T-helper 1 cell treated with Interleukin-12 subunit alpha and Interleukin-12 subunit beta and Interleukin-4 antibody, amounts not matched to agents 30 ng/mL and 1 ng/mL, for 36 hours (primary cell): ENCODE measurements at regions not wholly inside any gene's neighbourhood (a gene's known extent, or its start where the extent isn't known, plus 50 kb on each side); places are given as distances from the start of the nearest gene placed in this dataset.
"Not testable (repeated sequence)": the region's sequence is repeated elsewhere in the genome, so short reads cannot be mapped to it uniquely, and the experiment has no call there.

Source experiments
- intact Hi-C: fragments of 100-400 bp; cut with micrococcal nuclease; formaldehyde crosslinking; loops from one replicate; pipeline ENCODE4 v1.15.1; 2024

- intact Hi-C loops, result no loop called here
These were observed 106.1 kb upstream of the STC2 start for GRCh38 chr5:173434270-173434669.

DNA sequence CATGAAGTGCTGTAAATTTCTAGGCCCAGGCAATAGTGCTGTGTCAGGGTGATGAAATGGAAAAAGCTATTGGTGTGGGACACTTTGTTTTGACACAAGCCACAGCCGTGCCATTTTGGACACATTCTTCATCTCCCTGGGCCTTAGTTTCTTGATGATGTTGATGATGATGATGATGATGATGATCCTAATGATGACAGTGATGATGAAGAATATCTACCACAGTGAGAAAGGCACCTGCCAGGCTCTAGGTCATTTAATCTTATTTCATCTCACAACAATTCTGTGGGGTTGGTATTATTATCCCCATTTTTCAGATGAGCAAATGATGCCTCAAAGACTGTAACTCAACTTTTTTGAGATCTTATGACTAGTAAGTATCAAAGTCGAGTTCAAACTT, 102.2 kb upstream of the STC2 start:
- intact Hi-C loops, result no loop called here

DNA sequence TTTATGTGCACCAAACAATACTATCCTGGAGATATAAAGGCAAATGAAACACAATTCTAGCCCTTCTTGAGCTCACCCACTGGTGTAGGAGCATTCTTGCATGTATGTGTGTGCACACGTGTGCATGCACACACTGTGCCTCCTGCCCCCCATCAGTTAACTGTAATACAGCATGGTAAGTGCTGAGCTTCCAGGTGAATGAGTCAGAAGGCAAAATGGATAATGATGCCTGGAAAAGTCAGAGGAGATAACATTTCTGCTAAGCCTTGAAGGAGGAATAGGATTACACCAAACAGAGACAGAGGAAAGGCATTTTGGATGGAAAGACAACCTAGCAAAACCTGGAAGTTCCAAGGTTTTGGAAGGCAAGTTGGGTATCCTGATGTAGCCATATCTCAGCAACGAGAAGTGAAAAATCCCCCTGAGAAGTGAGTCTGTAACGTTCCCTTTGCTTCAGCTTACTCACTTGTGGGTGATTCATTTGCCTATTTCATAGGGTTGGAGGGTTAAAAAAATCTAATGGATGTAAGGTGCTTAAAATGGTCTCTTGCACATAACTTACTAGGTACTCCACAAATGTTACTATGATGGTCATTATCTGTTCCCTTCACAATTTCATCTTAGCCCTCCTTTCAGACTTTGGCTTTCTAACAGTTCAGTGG, 101.4 kb upstream of the STC2 start:
- intact Hi-C loops, result no loop called here

DNA sequence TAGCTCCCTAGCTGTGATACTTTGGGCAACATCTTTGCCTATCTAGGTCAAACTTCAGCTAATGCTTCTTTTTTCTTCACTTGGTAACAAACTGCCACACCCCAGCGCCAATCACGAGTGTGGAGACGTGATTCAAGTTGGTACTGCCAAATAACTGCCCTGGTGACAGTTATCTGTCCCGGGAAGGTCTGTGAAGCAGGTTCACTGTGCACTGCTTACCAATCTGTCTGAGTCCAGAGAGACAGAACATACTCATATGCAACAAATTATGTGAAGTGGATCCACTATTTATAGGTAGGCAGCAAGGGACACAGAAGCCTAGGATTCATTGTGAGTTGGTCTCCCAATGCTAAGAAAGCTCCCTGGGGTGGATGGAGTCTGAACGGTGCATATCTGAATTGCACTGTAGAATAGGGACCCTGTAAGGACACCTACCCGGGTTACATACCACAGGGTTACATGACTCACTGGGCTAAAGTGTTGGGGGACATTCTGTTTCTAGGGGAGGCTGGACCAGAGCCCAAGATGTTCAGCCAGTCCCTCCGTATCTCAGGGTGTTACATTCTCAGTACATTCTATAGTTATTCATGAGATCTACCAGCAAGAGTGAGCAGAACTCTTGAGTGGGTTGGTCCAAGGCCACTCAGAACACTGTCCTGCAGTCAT, 95.4 kb upstream of the STC2 start:
- intact Hi-C loops, result no loop called here

DNA sequence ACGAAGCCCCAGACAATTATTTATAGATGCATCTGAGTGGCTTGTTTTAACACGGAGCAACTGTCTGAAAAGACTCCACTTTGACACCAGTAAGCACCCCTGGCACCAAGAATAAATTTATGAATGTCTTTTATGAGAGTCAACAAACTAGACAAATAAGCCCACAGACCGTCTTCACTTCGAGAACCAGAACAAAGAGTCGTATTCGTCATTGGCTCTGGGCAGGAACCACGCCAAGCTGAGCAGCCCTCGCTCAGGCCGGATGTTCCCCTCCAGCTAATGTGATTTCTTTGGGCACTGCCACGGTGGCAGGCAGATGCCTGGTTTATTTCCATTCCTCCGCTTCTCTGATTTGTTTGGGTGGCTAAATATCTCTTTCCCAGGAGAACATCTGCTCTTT, 91.9 kb upstream of the STC2 start:
- intact Hi-C loops, result no loop called here

DNA sequence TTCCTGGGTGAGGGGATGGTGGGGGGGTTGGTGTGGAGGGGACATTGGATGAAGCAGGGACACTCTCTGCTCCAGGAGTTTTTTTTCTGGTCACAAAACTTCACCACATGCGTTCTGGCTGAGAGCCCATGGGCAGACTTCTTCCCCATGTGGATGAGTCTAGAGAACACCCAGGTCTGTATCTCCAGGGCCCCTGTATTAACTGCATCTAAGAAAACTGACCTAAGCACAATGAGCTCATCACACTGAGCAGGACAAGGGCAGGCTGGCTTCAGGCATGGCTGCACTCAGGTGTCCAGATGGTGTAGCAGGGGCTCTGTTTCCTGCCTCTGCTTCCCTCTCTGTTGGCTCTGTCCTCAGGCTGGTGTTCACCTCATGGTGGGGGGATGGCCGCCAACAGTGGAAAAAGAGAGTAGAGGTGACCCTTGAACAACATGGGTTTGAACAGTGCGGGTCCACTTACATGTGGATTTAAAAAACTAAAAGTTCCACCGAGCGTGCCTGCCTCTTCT, 85.3 kb upstream of the STC2 start:
- intact Hi-C loops, result no loop called here

DNA sequence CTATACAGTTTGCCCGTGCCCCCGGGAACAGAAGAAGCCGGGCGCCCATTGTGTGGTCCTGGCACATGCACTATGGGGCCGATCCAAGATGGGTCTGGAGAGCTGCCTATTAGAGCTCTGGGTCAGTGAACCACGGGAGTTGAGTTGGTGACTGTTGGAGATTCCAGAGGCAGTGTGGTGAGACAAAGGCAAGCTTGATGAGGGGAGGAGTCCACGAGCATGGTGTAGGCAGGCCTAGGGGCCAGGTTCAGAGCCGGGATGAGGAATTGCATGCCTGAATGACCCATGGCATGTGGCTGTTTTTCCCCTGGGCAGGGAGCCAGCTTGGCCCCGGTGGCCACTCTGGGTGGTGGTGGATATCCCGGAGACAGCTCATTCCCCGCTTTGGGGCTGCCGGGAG, 84.4 kb upstream of the STC2 start:
- intact Hi-C loops, result no loop called here

DNA sequence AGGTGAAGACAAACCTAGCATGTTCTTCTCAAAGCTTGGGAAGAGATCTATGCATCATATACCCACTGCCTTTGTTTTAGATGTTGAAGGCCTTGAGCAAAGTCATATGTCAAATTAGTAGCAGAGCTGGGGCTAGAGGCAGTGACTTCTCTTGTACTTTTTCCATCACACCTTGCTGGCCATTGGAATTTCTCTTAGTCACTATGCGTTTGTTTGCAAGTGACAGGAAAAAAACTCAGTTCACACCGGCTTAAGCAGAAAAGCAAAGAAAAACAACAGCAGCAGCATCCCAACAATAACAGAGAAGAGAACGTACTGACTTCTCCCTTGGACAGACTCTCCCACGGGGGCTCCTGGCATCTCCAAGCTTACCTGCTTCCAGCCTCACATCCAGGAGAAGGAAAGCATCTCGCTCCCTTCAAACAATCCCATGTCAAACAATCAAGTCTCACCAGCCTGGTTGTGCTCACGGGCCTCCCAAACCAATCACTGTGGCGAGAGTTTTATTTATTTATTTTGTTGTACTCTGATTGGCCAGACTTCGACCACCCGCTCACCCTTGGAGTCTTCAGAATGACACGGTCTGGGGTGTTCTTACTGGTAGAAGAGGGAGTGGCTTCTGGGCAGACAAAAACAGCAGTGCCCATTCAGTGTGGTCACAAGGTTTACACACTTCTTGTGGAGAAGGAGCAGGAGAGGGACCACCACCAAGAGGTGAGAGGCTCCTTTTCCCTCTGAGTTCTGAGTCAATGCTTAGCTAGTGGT, 83.8 kb upstream of the STC2 start:
- intact Hi-C loops, result no loop called here

GRCh38 chr5:173410459-173411233, 82.4 kb upstream of the STC2 start:
- intact Hi-C loops, result no loop called here

- intact Hi-C loops, result no loop called here
These were observed 80.7 kb upstream of the STC2 start for GRCh38 chr5:173408946-173409345.

DNA sequence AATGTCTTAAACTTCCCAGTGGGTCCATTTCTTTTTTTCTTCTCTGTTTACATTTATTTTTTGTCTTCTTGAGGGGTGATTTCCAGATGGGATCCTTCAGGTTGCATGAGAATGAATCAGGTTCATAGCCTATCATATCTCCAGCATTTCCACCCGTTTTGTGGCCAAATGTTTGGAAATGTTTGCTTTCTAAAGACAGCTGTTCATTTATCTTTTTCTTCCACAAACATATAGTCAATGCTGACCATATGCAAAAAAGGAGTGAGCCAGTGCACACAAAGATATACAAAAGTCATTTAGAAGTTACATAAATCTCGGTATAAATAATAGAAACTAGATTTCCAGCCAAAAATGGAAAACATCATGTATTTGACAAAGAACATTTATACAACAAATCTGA, 71.6 kb upstream of the STC2 start:
- intact Hi-C loops, result no loop called here

DNA sequence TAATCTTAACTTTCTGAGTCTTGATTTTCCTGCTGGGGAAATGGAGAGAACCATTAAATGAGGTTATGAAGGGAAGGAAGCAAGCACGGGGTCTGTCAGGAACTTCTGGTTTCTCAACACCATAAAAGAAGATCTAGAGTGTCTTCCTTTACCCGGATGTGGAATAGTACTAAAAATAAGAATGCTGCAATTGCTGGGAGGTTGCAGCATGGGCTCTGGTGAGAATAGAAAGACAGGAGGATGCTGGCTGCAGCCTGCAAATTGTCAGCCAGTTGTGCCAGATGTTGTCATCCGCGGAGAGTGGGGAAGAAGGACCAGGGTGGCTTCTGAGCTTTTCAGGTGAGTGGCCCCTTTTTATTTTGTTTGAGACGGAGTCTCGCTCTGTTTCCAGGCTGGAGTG, 69.3 kb upstream of the STC2 start:
- intact Hi-C loops, result no loop called here

DNA sequence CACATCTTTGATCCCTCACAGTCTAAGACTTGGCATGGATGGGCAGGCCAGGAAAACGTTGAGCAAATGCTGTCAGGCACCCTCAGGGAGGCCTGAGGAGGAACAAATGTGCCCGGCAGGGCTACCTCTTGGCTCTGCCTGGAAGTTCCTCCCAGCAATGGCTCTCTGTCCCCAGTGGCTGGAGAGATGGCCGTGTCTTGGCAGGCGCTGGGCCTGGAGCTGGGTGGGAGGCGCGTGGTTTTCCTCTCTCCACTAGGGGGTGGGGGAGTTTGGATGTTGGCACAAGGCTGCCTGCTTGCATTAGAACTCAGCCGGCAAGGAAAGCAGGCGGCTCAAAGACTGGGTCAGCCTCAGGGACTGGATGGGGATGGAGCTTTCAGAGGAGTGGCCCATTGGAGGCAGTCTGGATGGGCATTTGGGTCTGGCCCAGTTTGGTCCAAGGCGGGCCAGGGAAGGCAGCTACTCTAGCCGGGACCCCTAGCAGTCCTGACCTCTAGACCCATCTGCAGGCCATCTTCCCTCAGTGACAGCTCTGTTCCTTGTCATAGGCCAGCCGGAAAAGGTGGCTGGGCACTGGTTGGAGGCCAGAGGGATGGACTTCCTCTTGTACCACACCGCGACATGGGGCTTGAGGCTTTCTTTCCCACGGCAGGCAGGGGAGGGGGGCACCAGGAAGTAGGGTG, 68.2 kb upstream of the STC2 start:
- intact Hi-C loops, result no loop called here

GRCh38 chr5:173395933-173396308, 67.7 kb upstream of the STC2 start:
- intact Hi-C loops, result no loop called here

GRCh38 chr5:173395257-173395932, 67.2 kb upstream of the STC2 start:
- intact Hi-C loops, result no loop called here

DNA sequence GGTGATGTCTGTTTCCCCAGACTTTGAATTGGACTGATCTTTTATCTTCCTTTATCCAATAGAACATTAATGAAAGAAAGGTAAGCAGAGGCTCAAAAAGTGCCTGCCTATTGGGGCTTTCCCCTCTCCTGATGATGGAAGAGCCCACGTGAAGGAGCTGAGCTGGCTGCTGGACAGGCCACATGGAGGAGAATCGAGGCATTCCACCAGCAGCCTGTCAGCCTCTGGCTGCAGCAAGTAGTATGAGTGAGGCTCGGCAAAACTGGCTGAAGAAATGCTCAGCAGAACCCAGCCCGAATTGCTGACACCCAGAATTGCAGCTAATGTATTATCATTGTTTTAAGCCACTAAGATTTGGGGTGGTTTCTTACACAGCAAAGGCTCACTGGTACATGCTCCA, 66.5 kb upstream of the STC2 start:
- intact Hi-C loops, result no loop called here

GRCh38 chr5:173392172-173392571, 64.0 kb upstream of the STC2 start:
- intact Hi-C loops, result no loop called here

GRCh38 chr5:173391031-173391430, 62.8 kb upstream of the STC2 start:
- intact Hi-C loops, result no loop called here

DNA sequence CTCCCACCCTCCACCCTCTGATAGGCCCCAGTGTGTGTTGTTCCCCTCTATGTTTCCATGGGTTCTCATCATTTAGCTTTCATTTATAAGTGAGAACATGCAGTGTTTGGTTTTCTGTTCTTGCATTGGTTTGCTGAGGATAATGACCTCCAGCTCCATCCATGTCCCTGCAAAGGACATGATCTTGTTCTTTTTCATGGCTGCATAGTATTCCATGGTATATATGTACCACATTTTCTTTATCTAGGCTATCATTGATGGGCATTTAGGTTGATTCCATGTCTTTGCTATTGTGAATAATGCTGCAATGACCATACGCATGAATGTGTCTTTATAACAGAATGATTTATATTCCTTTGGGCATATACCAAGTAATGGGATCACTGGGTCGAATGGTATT, 59.1 kb upstream of the STC2 start:
- intact Hi-C loops, result not testable (repeated sequence)

- intact Hi-C loops, result no loop called here
These were observed 57.7 kb upstream of the STC2 start for GRCh38 chr5:173385832-173386360.
